Upper lobe of left lung (tissue), 6 donors: ENCODE measurements at regions not wholly inside any gene's neighbourhood (a gene's known extent, or its start where the extent isn't known, plus 50 kb on each side); places are given as distances from the start of the nearest gene placed in this dataset.
"Not testable (repeated sequence)": the region's sequence is repeated elsewhere in the genome, so short reads cannot be mapped to it uniquely, and the experiment has no call there.

ENCODE experiments used
- ATAC-seq, 2 donors: fragments of 200-7000 bp; cut with Tn5 transposase; one replicate each; pipeline ENCODE4 v1.9.1; 2022; ENCODE audit warnings: mild to moderate bottlenecking in 2 of 2, moderate library complexity in 2 of 2; ENCODE audit not compliant: low FRiP score in 2 of 2
- DNase-seq, 2 donors: peaks; one replicate each; pipeline ENCODE4 v3.0.0-alpha.2; 2019 to 2020
- H3K27ac ChIP-seq, 4 donors: fragments of 200-600 bp; sonication (generic); one replicate each; pipeline ENCODE4 v1.5.1; 2016 to 2019
- H3K27me3 ChIP-seq, 4 donors: fragments of 200-600 bp; sonication (generic); one replicate each; pipeline ENCODE4 v1.5.1; 2017 to 2019
- H3K36me3 ChIP-seq, 4 donors: fragments of 200-600 bp; sonication (generic); one replicate each; pipeline ENCODE4 v1.5.1; 2016 to 2019
- H3K4me1 ChIP-seq, 4 donors: fragments of 200-600 bp; sonication (generic); one replicate each; pipeline ENCODE4 v1.5.1; 2018 to 2019
- H3K4me3 ChIP-seq, 4 donors: fragments of 200-600 bp; sonication (generic); one replicate each; pipeline ENCODE4 v1.5.1; 2017 to 2019; ENCODE audit warnings: mild to moderate bottlenecking in 2 of 4, moderate library complexity in 1 of 4
- H3K9me3 ChIP-seq, 4 donors: fragments of 200-600 bp; sonication (generic); one replicate each; pipeline ENCODE4 v1.5.1; 2018 to 2019
- CTCF ChIP-seq, 6 experiments: fragments of 450-650 bp in 4 of 6; fragments of 200-600 bp in 2 of 6; sonication (generic) in 2 of 6; IDR thresholded peaks; one replicate each; pipeline ENCODE4 v1.5.1; 2016 to 2019; ENCODE audit warnings: antibody characterized with exemption in 6 of 6
- EP300 ChIP-seq, 4 donors: sonication (generic); formaldehyde crosslinking; IDR thresholded peaks; one replicate each; pipeline ENCODE4 v1.5.1; 2017; ENCODE audit warnings: antibody characterized with exemption in 4 of 4, control low read depth in 2 of 4
- POLR2A ChIP-seq, 4 donors: fragments of 450-650 bp; IDR thresholded peaks; one replicate each; pipeline ENCODE4 v1.5.1; 2016 to 2017; ENCODE audit warnings: antibody characterized with exemption in 4 of 4, mild to moderate bottlenecking in 2 of 4
- POLR2AphosphoS5 ChIP-seq, 2 donors: sonication (generic); formaldehyde crosslinking; IDR thresholded peaks; one replicate each; pipeline ENCODE4 v1.5.1; 2017; ENCODE audit warnings: antibody characterized with exemption in 2 of 2
- WGBS, 2 donors: methylation state at CpG; one replicate each; pipeline ENCODE4 v1.1.5; 2017 to 2018; 5-methylcytosine and 5-hydroxymethylcytosine counted together
- donor health status: DM: no; HTN: no; CAD: no; lungs with moderate emphysema.
- donor health status: DM: no; HTN: yes; CAD: no; lungs with severe emphysema.

GRCh38 chrY:7325531-7325930 lies 414.0 kb upstream of the AMELY start:
- 100% methylated on average over 5 of the region's 13 CpGs; no CpG with 5 or more reads in 1 of the 2 donors for WGBS, 2 donors
- Histone ChIP-seq H3K4me1 (no peaks in the 10 kb centered on the region), H3K9me3 (no peaks in the 10 kb centered on the region), H3K27ac (no peak overlapping the region), H3K27me3 (no peaks in the 10 kb centered on the region), H3K36me3 (no peaks in the 10 kb centered on the region), H3K4me3 (no peak overlapping the region)
- TF ChIP-seq EP300 (IDR thresholded peaks at IDR 0.05) (no peak), POLR2AphosphoS5 (IDR thresholded peaks at IDR 0.05) (no peak), POLR2A (IDR thresholded peaks at IDR 0.05) (no peak), CTCF (IDR thresholded peaks at IDR 0.05) (no peak)
- DNase-seq (no peak), ATAC-seq (no peak)

GRCh38 chrY:7320751-7321150 lies 409.2 kb upstream of the AMELY start:
- TF ChIP-seq EP300 (IDR thresholded peaks at IDR 0.05) (no peak), POLR2AphosphoS5 (IDR thresholded peaks at IDR 0.05) (no peak)
- Histone ChIP-seq H3K36me3 (no peaks in the 10 kb centered on the region), H3K4me1 (no peaks in the 10 kb centered on the region), H3K27me3 (no peaks in the 10 kb centered on the region), H3K27ac (no peak overlapping the region), H3K4me3 (no peak overlapping the region), H3K9me3 (no peaks in the 10 kb centered on the region)
- ATAC-seq (no peak), DNase-seq (no peak)
- 83% methylated on average over 5 of the region's 5 CpGs; no CpG with 5 or more reads in 1 of the 2 donors for WGBS, 2 donors

GRCh38 chrY:7320171-7320570 lies 408.6 kb upstream of the AMELY start:
- not testable (repeated sequence) for DNase-seq, H3K9me3 ChIP-seq, H3K27ac ChIP-seq, H3K4me3 ChIP-seq, ATAC-seq, H3K27me3 ChIP-seq, H3K36me3 ChIP-seq, H3K4me1 ChIP-seq
- WGBS, 2 donors: 75% methylated on average over 2 of the region's 4 CpGs; no CpG with 5 or more reads in 1 of the 2 donors

GRCh38 chrY:7318122-7318521 lies 406.6 kb upstream of the AMELY start:
- Histone ChIP-seq H3K4me3 (no peak overlapping the region), H3K36me3 (no peaks in the 10 kb centered on the region), H3K27ac (no peak overlapping the region), H3K4me1 (no peaks in the 10 kb centered on the region), H3K9me3 (no peaks in the 10 kb centered on the region), H3K27me3 (no peaks in the 10 kb centered on the region)
- ATAC-seq (no peak), DNase-seq (no peak)
- 93% methylated on average over 4 of the region's 5 CpGs; no CpG with 5 or more reads in 1 of the 2 donors for WGBS, 2 donors
- TF ChIP-seq EP300 (IDR thresholded peaks at IDR 0.05): no peak
- no peak for TF ChIP-seq CTCF (IDR thresholded peaks at IDR 0.05)
- TF ChIP-seq POLR2A (IDR thresholded peaks at IDR 0.05): no peak
- TF ChIP-seq POLR2AphosphoS5 (IDR thresholded peaks at IDR 0.05): no peak

GRCh38 chrY:7317571-7317970 lies 406.0 kb upstream of the AMELY start:
- H3K9me3 ChIP-seq: no peaks in the 10 kb centered on the region
- H3K27ac ChIP-seq: no peak overlapping the region
- 0% methylated on average over 1 of the region's 3 CpGs; no CpG with 5 or more reads in 1 of the 2 donors for WGBS, 2 donors
- no peaks in the 10 kb centered on the region for H3K4me1 ChIP-seq
- DNase-seq (no peak), ATAC-seq (no peak)
- H3K27me3 ChIP-seq: no peaks in the 10 kb centered on the region
- no peaks in the 10 kb centered on the region for H3K36me3 ChIP-seq
- TF ChIP-seq EP300 (IDR thresholded peaks at IDR 0.05): no peak
- TF ChIP-seq CTCF (IDR thresholded peaks at IDR 0.05): no peak
- TF ChIP-seq POLR2A (IDR thresholded peaks at IDR 0.05): no peak
- TF ChIP-seq POLR2AphosphoS5 (IDR thresholded peaks at IDR 0.05): no peak
- no peak overlapping the region for H3K4me3 ChIP-seq

- WGBS, 2 donors: 59% methylated on average over 6 of the region's 6 CpGs; no CpG with 5 or more reads in 1 of the 2 donors
- Histone ChIP-seq H3K27ac (no peak overlapping the region), H3K4me3 (no peak overlapping the region), H3K9me3 (no peaks in the 10 kb centered on the region), H3K36me3 (no peaks in the 10 kb centered on the region), H3K4me1 (no peaks in the 10 kb centered on the region), H3K27me3 (no peaks in the 10 kb centered on the region)
- ATAC-seq: no peak
- TF ChIP-seq EP300 (IDR thresholded peaks at IDR 0.05) (no peak), POLR2A (IDR thresholded peaks at IDR 0.05) (no peak), CTCF (IDR thresholded peaks at IDR 0.05) (no peak), POLR2AphosphoS5 (IDR thresholded peaks at IDR 0.05) (no peak)
- no peak for DNase-seq
Observed at GRCh38 chrY:7310482-7311269, 399.1 kb upstream of the AMELY start.
